GM19023 (cell line): ENCODE measurements at regions not wholly inside any gene's neighbourhood (a gene's known extent, or its start where the extent isn't known, plus 50 kb on each side); places are given as distances from the start of the nearest gene placed in this dataset.
"Not testable (repeated sequence)": the region's sequence is repeated elsewhere in the genome, so short reads cannot be mapped to it uniquely, and the experiment has no call there.

Experiments used
- ATAC-seq: cut with Tn5 transposase; IDR thresholded peaks from one replicate; pipeline ENCODE4 v1.9.1; 2021; ENCODE audit warnings: mild to moderate bottlenecking, moderate library complexity; ENCODE audit not compliant: unreplicated experiment

GRCh38 chr2:198917926-198918720 is 539.6 kb downstream of the SATB2 start:
- ATAC-seq: no peak

DNA sequence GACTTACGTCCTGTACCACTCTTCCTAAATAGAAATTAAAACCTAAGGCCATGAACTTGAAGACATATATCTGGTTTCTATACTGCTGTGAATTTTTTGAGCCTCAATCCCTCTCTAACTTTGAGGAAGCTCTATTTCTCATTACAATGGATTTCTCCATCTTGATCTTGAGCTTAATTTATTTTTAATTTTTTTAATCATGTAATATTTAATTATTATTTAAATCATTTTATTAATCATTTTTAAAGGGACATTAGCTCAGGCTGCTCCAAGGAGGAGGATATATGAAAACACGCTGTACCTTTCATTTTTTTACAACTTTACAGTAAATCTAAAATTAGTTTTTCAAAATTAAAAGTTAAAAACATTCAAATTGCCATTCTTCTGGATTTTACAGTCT is 540.5 kb downstream of the SATB2 start:
- ATAC-seq: no peak

DNA sequence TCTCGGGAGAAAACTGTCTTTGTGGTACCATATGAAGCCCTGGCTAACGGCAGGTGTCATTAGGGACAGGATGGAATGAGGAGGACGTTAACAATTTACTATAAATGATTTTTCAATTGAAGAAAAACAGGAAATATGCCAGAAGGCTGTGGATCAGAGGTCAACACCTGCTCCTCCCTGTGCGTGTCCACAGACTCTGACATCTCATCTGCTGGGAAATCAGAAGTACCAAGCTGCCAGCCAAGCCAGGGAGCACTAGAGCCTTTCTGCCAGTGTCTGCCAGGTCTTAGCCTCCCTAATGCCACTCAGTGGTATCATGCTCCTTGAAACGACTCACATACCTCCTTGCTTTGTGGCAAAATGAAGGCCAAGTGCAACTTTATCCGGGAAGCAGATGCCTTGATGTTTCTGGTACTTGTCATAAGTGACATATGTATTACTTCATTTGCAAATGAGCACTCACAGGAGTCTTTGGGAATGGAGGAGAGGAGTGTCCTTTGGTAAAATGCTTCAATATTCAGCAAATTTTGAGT is 541.1 kb downstream of the SATB2 start:
- no peak for ATAC-seq

DNA sequence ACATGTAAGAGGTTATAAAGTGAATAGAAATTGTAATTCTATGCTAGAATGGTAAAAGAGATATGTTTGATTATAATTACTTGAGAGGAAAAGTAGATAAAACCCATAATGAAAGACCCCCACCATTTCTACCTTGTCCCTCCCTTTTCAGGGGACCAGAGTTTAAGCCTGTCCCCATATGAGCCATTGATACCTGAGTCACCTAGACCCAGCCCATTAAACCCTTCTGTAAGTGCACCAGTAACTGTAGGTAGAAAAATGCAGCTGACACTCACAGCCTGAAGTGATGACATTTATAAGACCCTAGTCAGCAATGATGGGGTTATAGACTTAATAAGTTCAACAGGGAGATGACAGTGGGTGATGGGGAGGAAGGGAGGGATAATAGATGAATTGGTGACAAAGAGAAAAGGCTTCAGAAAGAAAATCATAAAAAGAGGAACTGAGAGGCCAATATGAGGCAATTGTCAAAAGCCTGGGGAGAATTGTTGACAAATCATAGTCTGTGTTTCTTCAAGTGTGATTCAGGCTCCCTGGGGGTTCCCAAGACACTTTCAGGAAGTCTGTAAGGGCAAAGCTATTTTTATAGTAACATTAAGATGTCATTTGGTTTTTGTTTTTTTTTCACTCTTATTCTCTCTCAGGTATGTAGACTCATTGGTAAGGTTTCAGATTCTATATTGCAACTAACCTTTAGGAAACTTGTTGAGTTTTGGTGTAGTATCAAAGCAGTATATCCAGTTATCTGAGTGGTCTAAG is 544.2 kb downstream of the SATB2 start:
- ATAC-seq: peak; percentile 99

GRCh38 chr2:198909525-198910267 is 548.0 kb downstream of the SATB2 start:
- no peak for ATAC-seq

- peak; percentile 51 for ATAC-seq
Observed at GRCh38 chr2:198905881-198906612, 551.7 kb downstream of the SATB2 start.

DNA sequence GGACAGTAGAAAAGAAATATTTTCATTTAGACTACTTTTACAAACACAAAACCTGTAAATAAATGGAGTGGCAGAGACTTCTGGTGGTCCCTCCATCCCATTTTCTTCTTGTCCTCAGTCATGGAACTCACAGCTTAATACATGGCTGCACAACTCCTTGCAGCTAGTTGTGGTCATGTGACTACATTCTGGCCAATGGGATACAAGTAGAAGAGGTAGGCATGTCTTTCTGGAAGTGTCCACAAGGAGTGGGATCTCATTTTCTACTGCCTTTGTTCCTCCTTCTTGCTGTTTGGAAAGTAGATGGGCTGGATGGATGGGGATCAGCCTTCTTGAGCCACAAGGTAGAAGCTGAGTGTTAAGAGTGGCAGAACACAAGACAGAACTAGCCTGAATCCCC is 555.8 kb downstream of the SATB2 start:
- no peak for ATAC-seq

DNA sequence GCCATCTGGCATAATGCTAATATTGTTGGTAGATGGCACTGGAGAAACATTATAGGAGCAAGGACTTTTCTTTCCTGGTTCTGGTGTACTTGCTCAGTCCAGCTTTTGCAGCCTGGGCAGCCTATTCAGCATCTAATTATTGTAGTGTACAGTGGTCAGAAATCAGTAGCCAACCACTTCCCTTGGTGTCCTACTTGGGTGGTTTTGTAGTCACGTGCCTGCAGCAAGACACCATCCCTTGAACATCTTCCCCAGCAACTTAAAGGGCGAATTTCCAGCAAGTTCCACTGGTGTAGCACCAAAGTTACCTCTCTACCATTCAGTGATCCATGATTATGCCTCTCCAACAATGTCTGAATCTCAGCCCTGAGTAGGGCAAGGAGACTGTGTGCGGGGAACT is 557.6 kb downstream of the SATB2 start:
- no peak for ATAC-seq

- ATAC-seq: no peak
Observed at GRCh38 chr2:198890490-198890889, 567.2 kb downstream of the SATB2 start.

DNA sequence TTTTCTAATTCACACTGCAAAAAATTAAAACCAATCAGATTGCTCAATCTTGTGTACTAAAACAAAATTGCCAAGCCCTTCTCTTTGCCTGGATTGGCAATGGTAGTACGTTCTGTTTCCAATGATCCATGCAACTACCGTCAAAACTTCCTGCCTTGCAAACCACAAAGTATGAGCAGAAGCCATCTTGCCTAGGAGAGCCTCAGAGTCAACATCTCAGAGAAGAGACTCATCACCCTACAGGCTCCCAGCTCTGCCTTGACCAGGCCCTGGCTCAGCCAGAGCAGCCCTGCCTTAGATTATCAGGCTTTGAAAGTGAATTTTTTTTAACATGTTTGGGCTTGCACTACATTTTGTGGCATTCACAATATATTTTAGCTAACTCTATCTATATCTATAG is 574.1 kb downstream of the SATB2 start:
- ATAC-seq: no peak

GRCh38 chr2:198880986-198881385 is 576.8 kb downstream of the SATB2 start:
- no peak for ATAC-seq

- ATAC-seq: no peak
Observed at GRCh38 chr2:198880421-198880820, 577.3 kb downstream of the SATB2 start.

- ATAC-seq: peak; percentile 68
Observed at GRCh38 chr2:198874472-198874858, 583.3 kb downstream of the SATB2 start.

- ATAC-seq: peak; percentile 11
Observed at GRCh38 chr2:198873503-198874471, 584.0 kb downstream of the SATB2 start.

- ATAC-seq: no peak
Observed at GRCh38 chr2:198863655-198864054, 594.1 kb downstream of the SATB2 start.

DNA sequence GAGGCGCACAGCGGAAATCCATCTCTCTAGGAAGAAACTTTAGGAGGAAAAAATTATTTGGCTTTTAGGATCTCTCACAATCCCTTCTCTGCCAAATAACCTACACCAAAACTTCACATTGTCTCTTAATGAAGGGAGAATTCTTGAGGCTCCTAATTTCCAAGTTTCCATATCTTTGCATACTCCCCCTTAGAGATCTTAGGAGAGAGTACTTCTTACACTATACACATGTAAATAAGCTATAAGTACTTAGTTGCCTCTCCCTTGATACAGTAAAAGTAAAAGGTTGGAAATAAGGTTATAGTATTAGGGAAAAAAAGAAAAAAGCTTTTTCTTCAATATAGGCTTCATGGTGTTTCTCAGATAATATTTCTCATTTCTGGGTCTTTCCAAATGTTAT is 596.7 kb downstream of the SATB2 start:
- no peak for ATAC-seq

DNA sequence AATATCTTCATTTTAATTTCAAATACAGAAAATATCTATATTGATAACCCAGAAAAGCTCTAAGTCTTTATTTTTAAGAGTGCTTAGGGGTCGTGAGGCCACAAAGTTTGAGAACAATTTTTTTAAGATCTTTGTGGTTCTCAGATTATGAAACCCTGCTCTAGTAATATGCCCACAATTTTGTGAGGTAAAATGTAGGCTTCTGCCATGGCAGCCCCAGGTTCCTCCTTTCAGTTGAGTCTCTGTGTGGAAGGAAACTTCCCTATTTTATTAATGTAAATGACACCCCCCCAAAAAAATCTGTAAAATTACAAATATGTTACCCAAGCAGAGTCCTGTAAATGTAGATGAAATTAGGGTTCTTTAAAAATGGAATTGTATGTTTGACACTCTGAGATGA is 600.5 kb downstream of the SATB2 start:
- ATAC-seq: no peak

- not testable (repeated sequence) for ATAC-seq
Observed at GRCh38 chr2:198855746-198856145, 602.0 kb downstream of the SATB2 start.

GRCh38 chr2:198852248-198852647 is 605.5 kb downstream of the SATB2 start:
- no peak for ATAC-seq

DNA sequence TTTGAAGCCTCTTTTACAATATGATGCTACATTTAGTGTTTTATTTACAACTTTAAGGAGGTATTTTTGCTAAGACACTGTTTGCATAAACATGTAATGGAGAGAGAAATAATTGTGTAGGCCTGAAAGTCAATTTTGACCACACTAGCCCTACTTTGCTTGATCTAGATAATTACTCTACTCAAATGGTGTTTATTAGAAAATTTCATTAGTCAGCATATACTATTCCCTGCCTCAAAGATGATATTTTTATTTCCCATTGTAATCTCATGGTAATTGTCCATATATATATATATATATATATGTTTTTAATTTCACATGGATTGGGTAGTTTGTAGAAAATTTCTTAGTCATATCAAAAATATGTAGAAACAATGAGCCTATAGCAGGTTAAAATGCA is 632.2 kb downstream of the SATB2 start:
- ATAC-seq: no peak
